ENCODE measurements at regions not wholly inside any gene's neighbourhood (a gene's known extent, or its start where the extent isn't known, plus 50 kb on each side); places are given as distances from the start of the nearest gene placed in this dataset.

DNA sequence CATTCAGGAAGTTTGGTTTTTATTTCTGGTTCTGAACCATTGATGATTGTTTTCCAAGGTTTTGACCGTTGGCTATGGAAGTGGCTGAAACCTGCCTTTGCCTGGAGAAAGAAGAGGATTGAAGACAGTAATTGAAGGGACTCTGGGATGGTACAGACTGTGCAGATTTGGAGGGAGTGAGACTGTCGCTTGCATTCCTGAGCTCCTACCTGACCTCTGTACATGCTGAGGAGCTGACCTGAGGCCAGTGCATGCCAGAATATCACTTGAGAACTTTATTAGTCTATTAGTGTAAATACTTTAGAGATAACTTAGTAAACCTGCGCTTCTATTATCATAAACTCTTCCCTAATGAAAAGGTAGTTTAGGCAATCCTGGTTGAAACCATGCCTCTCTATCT lies 276.4 kb downstream of the IRS2 start:
- Mint-ChIP-seq H3K9me3 (ENCODE audit: low read depth) (peaks cover 5% of the 10 kb centered on the region), H3K27me3 (no peaks in the 10 kb centered on the region), H3K36me3 (ENCODE audit: insufficient read depth) (no peaks in the 10 kb centered on the region), H3K4me3 (ENCODE audit: low read depth) (no peak overlapping the region), H3K27ac (no peak overlapping the region), H3K4me1 (ENCODE audit: low read depth) (peaks cover 2% of the 10 kb centered on the region)
- DNase-seq (ENCODE audit: low spot score, unreplicated experiment): no peak
- TF ChIP-seq, protein P1, sequence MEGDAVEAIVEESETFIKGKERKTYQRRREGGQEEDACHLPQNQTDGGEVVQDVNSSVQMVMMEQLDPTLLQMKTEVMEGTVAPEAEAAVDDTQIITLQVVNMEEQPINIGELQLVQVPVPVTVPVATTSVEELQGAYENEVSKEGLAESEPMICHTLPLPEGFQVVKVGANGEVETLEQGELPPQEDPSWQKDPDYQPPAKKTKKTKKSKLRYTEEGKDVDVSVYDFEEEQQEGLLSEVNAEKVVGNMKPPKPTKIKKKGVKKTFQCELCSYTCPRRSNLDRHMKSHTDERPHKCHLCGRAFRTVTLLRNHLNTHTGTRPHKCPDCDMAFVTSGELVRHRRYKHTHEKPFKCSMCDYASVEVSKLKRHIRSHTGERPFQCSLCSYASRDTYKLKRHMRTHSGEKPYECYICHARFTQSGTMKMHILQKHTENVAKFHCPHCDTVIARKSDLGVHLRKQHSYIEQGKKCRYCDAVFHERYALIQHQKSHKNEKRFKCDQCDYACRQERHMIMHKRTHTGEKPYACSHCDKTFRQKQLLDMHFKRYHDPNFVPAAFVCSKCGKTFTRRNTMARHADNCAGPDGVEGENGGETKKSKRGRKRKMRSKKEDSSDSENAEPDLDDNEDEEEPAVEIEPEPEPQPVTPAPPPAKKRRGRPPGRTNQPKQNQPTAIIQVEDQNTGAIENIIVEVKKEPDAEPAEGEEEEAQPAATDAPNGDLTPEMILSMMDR (IDR thresholded peaks at IDR 0.05; ENCODE audit: unreplicated experiment): no peak

DNA sequence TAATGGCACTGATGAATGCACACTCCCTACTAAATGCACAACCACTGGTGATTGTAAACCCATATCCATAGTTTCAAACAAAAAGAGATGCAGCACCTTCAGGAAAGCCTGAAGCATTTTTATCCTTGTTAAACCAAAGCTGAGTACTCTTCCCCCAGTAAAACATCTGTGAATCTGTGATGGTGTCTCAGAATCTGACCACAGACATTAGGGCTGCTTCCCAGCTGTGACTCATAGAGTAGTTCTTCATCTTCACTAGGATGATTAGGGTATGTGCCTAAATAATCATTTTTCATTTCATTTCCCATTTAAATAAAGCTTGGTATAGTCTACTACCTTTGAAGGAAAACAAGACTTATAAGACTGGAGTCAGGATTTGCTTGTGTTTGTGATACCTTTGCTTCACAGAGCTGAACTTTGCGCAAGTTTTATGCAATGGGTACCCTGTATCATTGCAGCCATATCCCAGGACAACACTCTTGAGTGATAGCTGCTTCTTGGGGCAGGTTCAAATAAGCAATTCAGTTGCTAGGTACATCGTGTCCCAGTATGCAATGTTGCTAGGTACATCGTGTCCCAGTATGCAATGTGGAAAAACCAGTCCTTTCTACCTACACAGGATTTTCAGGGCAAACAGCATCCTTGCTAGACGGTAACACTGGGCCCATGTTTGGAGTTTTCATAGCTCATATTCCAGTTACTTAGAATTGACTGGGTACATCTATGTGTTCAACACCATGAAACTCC lies 277.1 kb downstream of the IRS2 start:
- DNase-seq (ENCODE audit: low spot score, unreplicated experiment): no peak
- Mint-ChIP-seq H3K4me3 (ENCODE audit: low read depth) (no peak overlapping the region), H3K36me3 (ENCODE audit: insufficient read depth) (no peaks in the 10 kb centered on the region), H3K9me3 (ENCODE audit: low read depth) (peaks cover 5% of the 10 kb centered on the region), H3K4me1 (ENCODE audit: low read depth) (peaks cover 2% of the 10 kb centered on the region), H3K27ac (no peak overlapping the region), H3K27me3 (no peaks in the 10 kb centered on the region)
- TF ChIP-seq, protein P1 (IDR thresholded peaks at IDR 0.05; ENCODE audit: unreplicated experiment): no peak

DNA sequence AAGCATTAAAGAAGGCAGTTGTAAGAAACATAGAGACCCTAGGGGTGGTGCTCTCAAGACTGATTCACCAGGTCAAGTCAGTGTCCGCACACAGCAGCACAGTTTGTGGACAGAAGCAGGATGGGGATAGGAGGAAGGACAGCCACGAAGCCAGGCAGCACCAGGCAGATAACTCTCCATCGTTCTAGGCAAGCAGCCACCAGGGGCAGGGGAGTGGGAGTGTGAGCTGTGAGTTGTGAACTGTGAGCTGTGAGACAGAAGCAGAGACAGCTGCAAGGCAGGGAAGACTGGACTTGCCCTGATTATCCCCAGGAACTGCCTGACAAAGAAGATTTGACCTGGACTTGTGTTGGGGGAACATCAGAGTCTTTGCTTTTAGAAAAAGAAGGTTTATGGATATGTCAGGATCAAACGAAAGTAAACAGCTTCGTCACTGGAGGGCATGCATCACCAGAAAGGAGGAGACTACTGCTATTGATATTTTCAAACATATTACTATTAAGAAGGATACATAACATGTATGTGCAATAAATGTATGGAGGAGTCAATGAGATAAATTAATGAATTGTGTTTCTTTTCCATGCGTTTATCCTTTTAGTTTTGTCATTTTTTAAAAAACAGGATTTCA lies 286.1 kb downstream of the IRS2 start:
- no peak overlapping the region for H3K27ac Mint-ChIP-seq

DNA sequence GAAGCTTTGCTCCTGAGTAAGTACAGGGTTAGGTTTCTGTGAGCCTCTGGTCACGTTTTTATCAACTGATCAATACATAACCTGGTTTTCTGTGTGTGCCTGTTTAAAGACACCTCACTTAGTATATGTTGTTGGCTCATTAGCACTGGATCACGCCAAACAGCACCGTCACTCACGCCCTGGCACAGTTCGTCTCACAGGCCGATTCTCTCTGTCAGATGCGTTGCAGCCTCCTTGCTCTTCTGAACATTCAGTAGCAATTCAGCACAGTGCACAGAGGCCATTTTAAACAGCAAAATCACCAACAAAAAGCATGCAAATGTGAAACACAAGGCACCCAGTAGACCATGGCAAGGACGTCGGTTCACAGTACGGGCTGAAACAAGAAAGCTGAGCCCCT lies 288.5 kb downstream of the IRS2 start:
- H3K27ac Mint-ChIP-seq: peak overlapping the region; percentile 49
- H3K27me3 Mint-ChIP-seq: peaks cover 4% of the 10 kb centered on the region
- H3K9me3 Mint-ChIP-seq (ENCODE audit: low read depth): no peaks in the 10 kb centered on the region
- TF ChIP-seq, protein P1 (IDR thresholded peaks at IDR 0.05; ENCODE audit: unreplicated experiment): no peak
- DNase-seq (ENCODE audit: low spot score, unreplicated experiment): no peak
- peaks cover 5% of the 10 kb centered on the region for H3K4me1 Mint-ChIP-seq (ENCODE audit: low read depth)
- no peak overlapping the region for H3K4me3 Mint-ChIP-seq (ENCODE audit: low read depth)
- H3K36me3 Mint-ChIP-seq (ENCODE audit: insufficient read depth): no peaks in the 10 kb centered on the region

More for the DNA sequence above, 286.1 kb downstream of the IRS2 start:
- H3K9me3 Mint-ChIP-seq (ENCODE audit: low read depth): peaks cover 8% of the 10 kb centered on the region
- H3K27me3 Mint-ChIP-seq: peaks cover 4% of the 10 kb centered on the region
- no peaks in the 10 kb centered on the region for H3K36me3 Mint-ChIP-seq (ENCODE audit: insufficient read depth)
- TF ChIP-seq, protein P1 (IDR thresholded peaks at IDR 0.05; ENCODE audit: unreplicated experiment): no peak
- no peak overlapping the region for H3K4me3 Mint-ChIP-seq (ENCODE audit: low read depth)
- no peak for DNase-seq (ENCODE audit: low spot score, unreplicated experiment)
- peaks cover 4% of the 10 kb centered on the region for H3K4me1 Mint-ChIP-seq (ENCODE audit: low read depth)

DNA sequence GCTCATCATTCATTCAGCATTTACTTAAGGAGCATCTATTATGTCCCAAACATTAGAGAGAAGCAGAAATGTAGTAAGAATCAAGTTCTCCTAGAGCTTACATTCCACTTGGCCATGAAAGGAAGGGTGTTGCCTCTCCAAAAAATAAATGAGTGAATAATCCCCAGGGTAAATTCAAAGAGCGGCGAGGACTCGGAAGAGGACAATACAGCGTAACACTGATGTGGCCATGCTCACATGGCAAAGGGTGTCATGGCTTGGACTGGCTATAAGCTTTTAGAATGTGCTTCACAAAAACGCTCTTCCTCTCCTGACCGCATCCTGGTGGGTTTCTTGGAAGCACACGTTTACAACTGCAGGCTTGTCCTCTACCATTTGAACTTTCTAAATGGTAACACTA lies 290.2 kb downstream of the IRS2 start:
- Mint-ChIP-seq H3K4me1 (ENCODE audit: low read depth) (peaks cover 12% of the 10 kb centered on the region), H3K4me3 (ENCODE audit: low read depth) (no peak overlapping the region), H3K36me3 (ENCODE audit: insufficient read depth) (no peaks in the 10 kb centered on the region), H3K9me3 (ENCODE audit: low read depth) (no peaks in the 10 kb centered on the region), H3K27me3 (peaks cover 4% of the 10 kb centered on the region), H3K27ac (no peak overlapping the region)
- no peak for DNase-seq (ENCODE audit: low spot score, unreplicated experiment)
- TF ChIP-seq, protein P1 (IDR thresholded peaks at IDR 0.05; ENCODE audit: unreplicated experiment): no peak

All from progenitor cell of endocrine pancreas (in vitro differentiated cells).